HCT116 (cell line): ENCODE measurements at regions not wholly inside any gene's neighbourhood (a gene's known extent, or its start where the extent isn't known, plus 50 kb on each side); places are given as distances from the start of the nearest gene placed in this dataset.

Source experiments
- ATAC-seq: fragments of 200-7000 bp; cut with Tn5 transposase; 2 replicates; pipeline ENCODE4 v1.9.1; 2020; ENCODE audit warnings: mild to moderate bottlenecking, moderate library complexity
- BruUV-seq: library from RNA; stranded (reverse); fragments of 400-500 nt; replicated peaks from 2 replicates; lab custom pipeline; 2021; lab: Mats Ljungman, UMichigan
- CTCF ChIA-PET: fragments of 300-600 bp; sonication (Branson Sonifier 250); formaldehyde crosslinking; loops from one replicate; lab custom pipeline; 2021; ENCODE audit warnings: antibody characterized with exemption; lab: Charles Lee
- POLR2A ChIA-PET: fragments of 300-600, 350-600 bp; sonication (Branson Sonifier 250); formaldehyde crosslinking; loops from one replicate; lab custom pipeline; 2021; ENCODE audit warnings: antibody characterized with exemption; lab: Charles Lee
- RAD21 ChIA-PET, 2 experiments: fragments of 300-600 bp; sonication (Branson Sonifier 250); formaldehyde crosslinking; loops; one replicate each; lab custom pipeline; 2023; ENCODE audit warnings: low total read pairs in 2 of 2; ENCODE audit not compliant: uncharacterized antibody in 2 of 2, unreplicated experiment in 2 of 2, low non-redundant PET in 1 of 2; lab: Charles Lee
- DNase-seq: peaks from one replicate; pipeline ENCODE4 v3.0.0-alpha.2; 2010; ENCODE audit warnings: low read depth, low spot score
- H2AFZ ChIP-seq: fragments of 200-600 bp; shearing (Covaris generic), sonication (generic); 2 replicates; pipeline ENCODE4 v1.6.1; 2017; ENCODE audit warnings: low read depth, mixed run types, mixed read lengths, antibody characterized with exemption, low read length; ENCODE audit not compliant: poor library complexity, severe bottlenecking
- H3K27ac ChIP-seq: 2 replicates; pipeline ENCODE4 v1.5.1; 2012; ENCODE audit warnings: low read depth, low read length
- H3K27me3 ChIP-seq: fragments of 200-600 bp; sonication (generic); 2 replicates; pipeline ENCODE4 v1.6.1; 2016; ENCODE audit warnings: mixed run types, low read length, mixed read lengths; ENCODE audit not compliant: insufficient read depth
- H3K36me3 ChIP-seq, 2 experiments: fragments of 200-500 bp in 1 of 2; fragments of 200-600 bp in 1 of 2; sonication (Bioruptor generic) in 1 of 2; sonication (generic) in 1 of 2; 2 replicates each; pipeline versions ENCODE4 v1.5.1 to v1.6.1; 2014 to 2016; ENCODE audit warnings: low read length in 2 of 2, inconsistent platforms in 1 of 2, mixed read lengths in 1 of 2, mixed run types in 1 of 2; ENCODE audit not compliant: insufficient read depth in 2 of 2, control insufficient read depth in 1 of 2
- H3K4me1 ChIP-seq, 2 experiments: fragments of 200-600 bp in 1 of 2; sonication (generic) in 1 of 2; 2 replicates each; pipeline versions ENCODE4 v1.5.1 to v1.6.1; 2012 to 2017; ENCODE audit warnings: low read length in 2 of 2, inconsistent platforms in 1 of 2, mild to moderate bottlenecking in 1 of 2, mixed read lengths in 1 of 2, mixed run types in 1 of 2, moderate library complexity in 1 of 2; ENCODE audit not compliant: insufficient read depth in 2 of 2, control insufficient read depth in 1 of 2
- H3K4me2 ChIP-seq: fragments of 200-600 bp; sonication (generic); 2 replicates; pipeline ENCODE4 v1.6.1; 2017; ENCODE audit warnings: mixed run types, low read length, mixed read lengths
- H3K4me3 ChIP-seq, 2 experiments: fragments of 200-600 bp in 1 of 2; sonication (generic) in 1 of 2; replicated peaks in 1 of 2; 2 replicates each; pipeline ENCODE4 v1.5.1; 2011 to 2016; ENCODE audit warnings: low read length in 2 of 2, control low read depth in 1 of 2, low read depth in 1 of 2, mild to moderate bottlenecking in 1 of 2, mixed read lengths in 1 of 2, mixed run types in 1 of 2
- H3K79me2 ChIP-seq: fragments of 200-600 bp; sonication (generic); 2 replicates; pipeline ENCODE4 v1.6.1; 2017; ENCODE audit warnings: mild to moderate bottlenecking, mixed run types, low read length, moderate library complexity, mixed read lengths; ENCODE audit not compliant: insufficient read depth
- H3K9ac ChIP-seq: fragments of 200-600 bp; sonication (generic); 2 replicates; pipeline ENCODE4 v1.6.1; 2016; ENCODE audit warnings: low read length, mixed read lengths
- H3K9me2 ChIP-seq: fragments of 200-600 bp; sonication (generic), shearing (Covaris generic); 2 replicates; pipeline ENCODE4 v1.6.1; 2017; ENCODE audit warnings: mixed run types, mild to moderate bottlenecking, moderate library complexity; ENCODE audit not compliant: insufficient read depth
- H3K9me3 ChIP-seq, 2 experiments: fragments of 200-500 bp in 1 of 2; fragments of 200-600 bp in 1 of 2; sonication (Bioruptor generic) in 1 of 2; sonication (generic) in 1 of 2; 2 replicates each; pipeline ENCODE4 v1.6.1; 2014 to 2017; ENCODE audit warnings: low read length in 2 of 2, mixed read lengths in 2 of 2, inconsistent platforms in 1 of 2, low read depth in 1 of 2, mild to moderate bottlenecking in 1 of 2, mixed run types in 1 of 2, moderate library complexity in 1 of 2; ENCODE audit not compliant: control insufficient read depth in 1 of 2, insufficient read depth in 1 of 2
- H4K20me1 ChIP-seq: fragments of 200-600 bp; sonication (generic), shearing (Covaris generic); 2 replicates; pipeline ENCODE4 v1.6.1; 2017; ENCODE audit warnings: mixed run types, mild to moderate bottlenecking, moderate library complexity; ENCODE audit not compliant: insufficient read depth
- JUND ChIP-seq: IDR thresholded peaks from 2 replicates; pipeline ENCODE4 v1.6.1; 2012
- SRF ChIP-seq: IDR thresholded peaks from 2 replicates; pipeline ENCODE4 v1.6.1; 2012; ENCODE audit warnings: low read depth
- intact Hi-C: fragments of 100-400 bp; cut with micrococcal nuclease; formaldehyde crosslinking; loops from 2 replicates; pipeline ENCODE4 v1.10.0; 2022
- TF ChIP-seq, protein P1 (sequence below): IDR thresholded peaks from 2 replicates; pipeline ENCODE4 v1.6.1; 2012; ENCODE audit warnings: low read depth

DNA sequence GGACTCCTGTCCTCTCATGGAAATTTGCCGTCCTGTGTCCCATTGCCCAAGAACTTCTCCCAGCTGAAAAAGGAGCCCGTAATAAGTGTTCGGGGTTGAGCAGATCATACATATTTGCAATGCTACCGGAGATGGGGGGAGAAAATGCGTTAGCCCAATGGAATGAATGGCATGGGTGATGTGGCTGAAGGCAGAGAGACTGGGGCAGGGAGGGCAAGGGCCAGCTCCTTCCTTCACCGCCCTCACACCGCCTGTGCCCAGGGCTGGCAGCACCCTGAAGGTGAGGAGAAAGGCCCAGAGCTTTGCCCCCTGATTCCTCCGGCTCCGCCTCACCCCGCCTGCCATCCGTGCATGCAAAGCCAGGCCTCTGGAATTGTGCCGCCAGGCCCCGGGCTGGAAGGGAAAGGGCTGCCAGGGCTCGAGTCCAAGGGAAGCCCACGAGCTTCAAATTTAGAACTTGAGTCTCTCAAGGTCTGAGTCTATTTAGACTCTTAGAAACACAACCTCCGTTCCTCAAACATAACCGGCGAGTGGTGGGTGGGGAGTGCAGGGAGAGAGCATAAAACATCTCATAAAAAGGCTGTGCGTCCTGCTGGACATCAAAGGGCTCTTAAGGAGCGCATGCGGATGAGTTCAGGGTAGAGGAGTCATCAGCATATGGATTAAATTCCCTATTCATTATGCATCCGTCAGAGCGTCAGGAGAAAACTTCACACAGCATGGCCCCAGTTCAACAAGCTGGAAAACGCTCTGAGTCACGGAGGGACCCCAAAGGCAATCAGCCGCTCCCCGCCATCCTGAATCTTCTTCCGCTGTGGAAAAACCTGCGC is 121.7 kb upstream of the GLI2 start (continued):
- TF ChIP-seq, protein P1, sequence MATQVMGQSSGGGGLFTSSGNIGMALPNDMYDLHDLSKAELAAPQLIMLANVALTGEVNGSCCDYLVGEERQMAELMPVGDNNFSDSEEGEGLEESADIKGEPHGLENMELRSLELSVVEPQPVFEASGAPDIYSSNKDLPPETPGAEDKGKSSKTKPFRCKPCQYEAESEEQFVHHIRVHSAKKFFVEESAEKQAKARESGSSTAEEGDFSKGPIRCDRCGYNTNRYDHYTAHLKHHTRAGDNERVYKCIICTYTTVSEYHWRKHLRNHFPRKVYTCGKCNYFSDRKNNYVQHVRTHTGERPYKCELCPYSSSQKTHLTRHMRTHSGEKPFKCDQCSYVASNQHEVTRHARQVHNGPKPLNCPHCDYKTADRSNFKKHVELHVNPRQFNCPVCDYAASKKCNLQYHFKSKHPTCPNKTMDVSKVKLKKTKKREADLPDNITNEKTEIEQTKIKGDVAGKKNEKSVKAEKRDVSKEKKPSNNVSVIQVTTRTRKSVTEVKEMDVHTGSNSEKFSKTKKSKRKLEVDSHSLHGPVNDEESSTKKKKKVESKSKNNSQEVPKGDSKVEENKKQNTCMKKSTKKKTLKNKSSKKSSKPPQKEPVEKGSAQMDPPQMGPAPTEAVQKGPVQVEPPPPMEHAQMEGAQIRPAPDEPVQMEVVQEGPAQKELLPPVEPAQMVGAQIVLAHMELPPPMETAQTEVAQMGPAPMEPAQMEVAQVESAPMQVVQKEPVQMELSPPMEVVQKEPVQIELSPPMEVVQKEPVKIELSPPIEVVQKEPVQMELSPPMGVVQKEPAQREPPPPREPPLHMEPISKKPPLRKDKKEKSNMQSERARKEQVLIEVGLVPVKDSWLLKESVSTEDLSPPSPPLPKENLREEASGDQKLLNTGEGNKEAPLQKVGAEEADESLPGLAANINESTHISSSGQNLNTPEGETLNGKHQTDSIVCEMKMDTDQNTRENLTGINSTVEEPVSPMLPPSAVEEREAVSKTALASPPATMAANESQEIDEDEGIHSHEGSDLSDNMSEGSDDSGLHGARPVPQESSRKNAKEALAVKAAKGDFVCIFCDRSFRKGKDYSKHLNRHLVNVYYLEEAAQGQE: no peak
- no peak for TF ChIP-seq SRF
- TF ChIP-seq, all 23 proteins: peak for 0

DNA sequence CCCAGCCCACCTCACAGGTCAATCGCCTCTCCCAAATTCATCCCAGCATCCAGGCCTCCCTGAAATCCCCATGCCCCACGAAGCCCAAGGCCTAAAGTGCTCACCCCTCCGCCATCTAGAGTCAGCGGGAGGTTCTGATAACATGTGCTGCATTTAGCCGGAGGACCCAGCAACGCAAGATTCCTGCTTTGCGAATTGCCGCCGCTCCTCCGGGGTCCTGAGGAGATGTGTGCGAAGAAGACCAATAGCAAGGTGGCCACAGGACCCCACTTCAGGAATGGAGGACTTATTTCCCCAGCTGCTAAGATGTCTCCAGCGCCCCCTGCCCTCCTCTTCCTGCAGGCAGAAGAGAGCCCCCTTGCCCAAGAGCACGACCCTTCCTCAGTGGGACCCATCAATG is 120.8 kb upstream of the GLI2 start:
- no peak for TF ChIP-seq JUND
- no peak overlapping the region for H3K27ac ChIP-seq
- no peaks in the 10 kb centered on the region for H3K27me3 ChIP-seq
- H3K9ac ChIP-seq: no peak overlapping the region
- BruUV-seq: no TSS peak
- no peaks in the 10 kb centered on the region for H3K79me2 ChIP-seq
- H3K4me1 ChIP-seq: peaks cover 0 to 5% of the 10 kb centered on the region in 2 experiments; a peak in 2 of 4 replicates
- CTCF ChIA-PET: no interaction called here
- intact Hi-C loops: no loop called here
- no peaks in the 10 kb centered on the region for H4K20me1 ChIP-seq
- no peaks in the 10 kb centered on the region for H3K9me3 ChIP-seq
- H2AFZ ChIP-seq: no peak overlapping the region
- RAD21 ChIA-PET: no interaction called here
- DNase-seq (no peak), ATAC-seq (no peak)
- no peak overlapping the region for H3K4me3 ChIP-seq
- H3K36me3 ChIP-seq: no peaks in the 10 kb centered on the region
- no peak overlapping the region for H3K4me2 ChIP-seq
- POLR2A ChIA-PET: no interaction called here
- no peaks in the 10 kb centered on the region for H3K9me2 ChIP-seq
